KOPT-K1 (cell line): ENCODE measurements at regions not wholly inside any gene's neighbourhood (a gene's known extent, or its start where the extent isn't known, plus 50 kb on each side); places are given as distances from the start of the nearest gene placed in this dataset.

Experiments
- H3K27ac ChIP-seq: fragments of 200-600 bp; sonication (generic); 2 replicates; pipeline ENCODE4 v1.5.1; 2016; ENCODE audit warnings: antibody characterized with exemption, mild to moderate bottlenecking, low read depth, low read length; ENCODE audit not compliant: poor library complexity, severe bottlenecking
- H3K36me3 ChIP-seq: fragments of 200-600 bp; sonication (generic); 2 replicates; pipeline ENCODE4 v1.5.1; 2017; ENCODE audit warnings: antibody characterized with exemption, mild to moderate bottlenecking, low read length, moderate library complexity; ENCODE audit not compliant: insufficient read depth
- H3K9me3 ChIP-seq: fragments of 200-600 bp; sonication (generic); 2 replicates; pipeline ENCODE4 v1.5.1; 2017; ENCODE audit warnings: antibody characterized with exemption, low read length, mild to moderate bottlenecking; ENCODE audit not compliant: insufficient read depth, poor library complexity, severe bottlenecking

DNA sequence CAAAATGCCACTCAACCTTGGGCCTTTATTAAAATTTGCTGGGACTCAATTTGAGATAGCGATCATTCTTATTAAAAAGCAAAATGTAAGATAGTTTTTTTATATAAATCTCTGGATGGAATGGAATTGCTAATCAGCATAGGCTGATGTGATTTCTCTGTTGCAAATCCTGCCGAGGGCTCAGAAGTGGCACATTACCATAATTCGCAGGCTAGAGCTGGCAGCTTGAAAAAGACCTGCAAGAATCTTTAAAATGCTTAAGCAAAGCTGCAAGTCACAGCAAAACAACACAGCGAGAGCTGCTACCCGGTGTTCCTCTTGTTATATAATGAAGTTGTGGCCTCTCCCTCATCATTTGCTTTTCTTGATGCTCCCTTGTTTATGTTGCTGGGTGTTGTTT lies 448.1 kb downstream of the GATA3 start:
- Histone ChIP-seq H3K36me3 (no peaks in the 10 kb centered on the region), H3K27ac (no peak overlapping the region), H3K9me3 (no peaks in the 10 kb centered on the region)

GRCh38 chr10:8504499-8504898 lies 450.0 kb downstream of the GATA3 start:
- no peak overlapping the region for H3K27ac ChIP-seq
- H3K9me3 ChIP-seq, result no peaks in the 10 kb centered on the region
- H3K36me3 ChIP-seq, result no peaks in the 10 kb centered on the region

- no peak overlapping the region for H3K27ac ChIP-seq
- no peaks in the 10 kb centered on the region for H3K36me3 ChIP-seq
- H3K9me3 ChIP-seq, result no peaks in the 10 kb centered on the region
Measured at GRCh38 chr10:8507156-8507555, 452.7 kb downstream of the GATA3 start.

- no peaks in the 10 kb centered on the region for H3K9me3 ChIP-seq
- no peaks in the 10 kb centered on the region for H3K36me3 ChIP-seq
- no peak overlapping the region for H3K27ac ChIP-seq
Measured at GRCh38 chr10:8508882-8509281, 454.4 kb downstream of the GATA3 start.

DNA sequence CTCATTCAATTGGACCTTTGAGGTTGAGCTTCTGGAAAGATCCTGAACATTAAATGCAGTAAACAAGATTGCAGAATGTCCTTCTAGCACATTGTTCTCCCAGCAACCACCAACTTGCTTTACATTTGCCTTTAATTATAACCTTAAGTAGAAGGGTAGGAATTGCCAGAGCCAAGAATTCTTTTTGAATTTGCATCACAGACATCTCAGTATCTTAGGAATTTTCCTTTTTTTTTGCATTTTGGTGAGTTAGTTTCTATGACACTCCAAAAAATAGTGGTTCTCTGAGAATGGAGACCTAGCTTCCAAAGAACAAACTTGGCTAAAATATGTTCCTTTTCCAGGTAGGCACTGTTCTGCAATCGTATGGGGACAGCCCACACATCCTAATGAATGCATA lies 456.0 kb downstream of the GATA3 start:
- Histone ChIP-seq H3K36me3 (no peaks in the 10 kb centered on the region), H3K27ac (no peak overlapping the region), H3K9me3 (no peaks in the 10 kb centered on the region)

DNA sequence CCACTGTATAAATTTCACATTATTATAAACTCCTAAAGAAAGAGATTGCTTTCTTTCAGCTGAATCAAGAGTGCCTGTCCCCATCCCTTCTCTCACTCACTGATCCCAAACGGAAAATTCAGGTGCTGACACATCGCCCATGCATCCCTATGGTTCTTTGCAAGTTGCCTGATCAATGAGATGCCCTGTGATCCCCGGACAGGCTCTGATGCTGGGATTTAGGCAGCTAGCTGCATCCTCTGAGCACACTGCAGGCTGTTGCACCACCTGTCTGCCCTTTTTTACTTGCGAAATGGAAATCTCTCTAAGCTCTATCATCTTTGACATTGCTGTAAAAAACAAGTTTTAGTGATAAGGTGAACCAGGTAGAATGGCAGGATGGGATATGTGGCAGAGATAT lies 456.5 kb downstream of the GATA3 start:
- Histone ChIP-seq H3K36me3 (no peaks in the 10 kb centered on the region), H3K9me3 (no peaks in the 10 kb centered on the region), H3K27ac (no peak overlapping the region)

- Histone ChIP-seq H3K9me3 (no peaks in the 10 kb centered on the region), H3K36me3 (no peaks in the 10 kb centered on the region), H3K27ac (no peak overlapping the region)
Measured at GRCh38 chr10:8513155-8514147, 459.0 kb downstream of the GATA3 start.

- H3K27ac ChIP-seq, result no peak overlapping the region
- no peaks in the 10 kb centered on the region for H3K36me3 ChIP-seq
- H3K9me3 ChIP-seq, result peaks cover 8% of the 10 kb centered on the region
Measured at GRCh38 chr10:8520382-8520781, 465.9 kb downstream of the GATA3 start.

DNA sequence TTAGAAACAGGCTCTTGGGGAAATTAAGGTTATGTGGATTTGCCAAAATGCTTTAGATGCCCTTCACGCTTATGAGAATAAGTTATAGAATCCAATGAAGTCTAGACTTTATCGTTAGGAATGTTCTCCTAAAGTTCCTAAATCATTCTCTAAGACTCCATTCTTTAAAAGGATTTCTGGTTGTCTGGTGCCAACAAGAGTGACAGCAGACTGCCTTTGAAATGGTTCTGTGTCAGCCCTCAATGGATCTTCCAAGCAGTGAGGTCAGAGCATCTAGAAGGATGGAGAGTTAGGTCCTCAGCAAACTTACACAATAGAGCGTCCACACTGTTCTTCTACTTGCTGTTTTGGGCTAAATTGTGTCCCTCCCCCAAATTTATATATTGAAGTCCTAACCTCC lies 473.3 kb downstream of the GATA3 start:
- H3K9me3 ChIP-seq, result no peaks in the 10 kb centered on the region
- H3K36me3 ChIP-seq, result no peaks in the 10 kb centered on the region
- no peak overlapping the region for H3K27ac ChIP-seq

GRCh38 chr10:8531116-8531515 lies 476.6 kb downstream of the GATA3 start:
- no peak overlapping the region for H3K27ac ChIP-seq
- H3K9me3 ChIP-seq, result no peaks in the 10 kb centered on the region
- H3K36me3 ChIP-seq, result no peaks in the 10 kb centered on the region

- H3K9me3 ChIP-seq, result no peaks in the 10 kb centered on the region
- H3K27ac ChIP-seq, result no peak overlapping the region
- no peaks in the 10 kb centered on the region for H3K36me3 ChIP-seq
Measured at GRCh38 chr10:8532647-8533046, 478.2 kb downstream of the GATA3 start.

GRCh38 chr10:8533462-8533861 lies 479.0 kb downstream of the GATA3 start:
- Histone ChIP-seq H3K27ac (no peak overlapping the region), H3K9me3 (no peaks in the 10 kb centered on the region), H3K36me3 (no peaks in the 10 kb centered on the region)

DNA sequence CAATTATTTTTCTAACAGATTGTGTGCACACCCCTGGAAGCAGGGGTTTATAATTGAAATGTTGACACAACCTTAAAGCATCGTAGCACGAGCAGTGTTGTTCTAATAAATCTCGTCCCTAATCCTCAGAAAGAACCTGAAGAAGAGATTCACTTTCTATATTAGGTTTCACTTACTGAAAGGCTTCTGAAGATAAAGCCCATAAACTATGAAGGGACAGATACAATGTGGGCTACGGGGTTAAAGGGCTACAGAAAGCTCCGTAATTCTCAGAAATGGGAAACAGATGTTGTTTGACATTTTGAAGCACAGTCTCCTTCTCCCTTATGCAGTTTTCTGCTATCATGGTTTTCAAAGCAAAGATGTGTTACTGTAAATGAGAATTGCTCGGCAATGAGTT lies 479.6 kb downstream of the GATA3 start:
- Histone ChIP-seq H3K27ac (no peak overlapping the region), H3K9me3 (no peaks in the 10 kb centered on the region), H3K36me3 (no peaks in the 10 kb centered on the region)

DNA sequence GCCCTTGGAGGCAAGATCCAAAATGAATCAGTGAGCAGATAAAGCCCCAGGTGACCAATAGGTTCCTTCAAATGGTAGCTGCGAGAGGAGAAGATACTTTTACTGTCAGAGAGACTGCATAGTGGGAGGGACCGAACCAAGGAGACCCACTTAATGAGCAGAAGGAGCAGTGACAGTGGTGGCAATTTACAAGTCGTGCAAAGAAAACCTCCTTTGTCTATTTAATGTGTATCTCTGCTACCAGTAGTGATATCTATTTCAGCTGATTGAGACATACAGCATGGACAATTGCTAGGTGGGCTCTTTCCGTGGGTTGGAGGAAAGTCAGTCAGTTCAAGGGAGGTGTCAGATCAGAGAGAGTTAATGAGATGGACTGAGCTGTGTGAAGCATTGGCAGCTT lies 480.4 kb downstream of the GATA3 start:
- peaks cover 5% of the 10 kb centered on the region for H3K9me3 ChIP-seq
- no peak overlapping the region for H3K27ac ChIP-seq
- H3K36me3 ChIP-seq, result no peaks in the 10 kb centered on the region

GRCh38 chr10:8539056-8539455 lies 484.6 kb downstream of the GATA3 start:
- H3K27ac ChIP-seq, result no peak overlapping the region
- peaks cover 11% of the 10 kb centered on the region for H3K9me3 ChIP-seq
- H3K36me3 ChIP-seq, result no peaks in the 10 kb centered on the region
